ENCODE measurements at regions not wholly inside any gene's neighbourhood (a gene's known extent, or its start where the extent isn't known, plus 50 kb on each side); places are given as distances from the start of the nearest gene placed in this dataset.

- peak; percentile 47; the same call in 1 of the 2 replicates for TF ChIP-seq HIC2 (CRISPR knock-in tag; IDR thresholded peaks at IDR 0.05; ENCODE audit: low read depth)
- TF ChIP-seq ZNF589 (CRISPR knock-in tag; conservative IDR thresholded peaks at IDR 0.05), result no peak
- TF ChIP-seq ZNF275 (CRISPR knock-in tag; IDR thresholded peaks at IDR 0.05; ENCODE audit: borderline replicate concordance), result no peak
- no peak for TF ChIP-seq KDM4B (CRISPR knock-in tag; IDR thresholded peaks at IDR 0.05)
- no peak for TF ChIP-seq MTA1 (CRISPR knock-in tag; IDR thresholded peaks at IDR 0.05; ENCODE audit: borderline replicate concordance)
- no peak for TF ChIP-seq TERF1 (CRISPR knock-in tag; IDR thresholded peaks at IDR 0.05)
- no peak for TF ChIP-seq ZNF317 (CRISPR knock-in tag; IDR thresholded peaks at IDR 0.05)
- TF ChIP-seq RARA (CRISPR knock-in tag; IDR thresholded peaks at IDR 0.05), result peak; percentile 45; the same call in 1 of the 2 replicates
- TF ChIP-seq NR2C2 (CRISPR knock-in tag; IDR thresholded peaks at IDR 0.05; ENCODE audit: borderline replicate concordance), result no peak
- no peak for TF ChIP-seq CHD4 (IDR thresholded peaks at IDR 0.05; ENCODE audit: borderline replicate concordance, low read length)
- peak; percentile 67 for TF ChIP-seq SAP130 (CRISPR knock-in tag; IDR thresholded peaks at IDR 0.05; ENCODE audit: low read depth)
- TF ChIP-seq LRRFIP1 (CRISPR knock-in tag; conservative IDR thresholded peaks at IDR 0.05), result no peak
- no peak for TF ChIP-seq SMAD9 (CRISPR knock-in tag; IDR thresholded peaks at IDR 0.05)
- TF ChIP-seq ZFP1 (CRISPR knock-in tag; IDR thresholded peaks at IDR 0.05), result no peak
- peak; percentile 33 for TF ChIP-seq ZNF687 (CRISPR knock-in tag; IDR thresholded peaks at IDR 0.05)
- TF ChIP-seq ZNF274 (CRISPR knock-in tag; IDR thresholded peaks at IDR 0.05), result no peak
- TF ChIP-seq ZNF749 (CRISPR knock-in tag; IDR thresholded peaks at IDR 0.05; ENCODE audit: borderline replicate concordance), result no peak
- peak; percentile 64; the same call in 1 of the 3 replicates for TF ChIP-seq MXI1 (IDR thresholded peaks at IDR 0.05; ENCODE audit: borderline replicate concordance, low read depth, low read length)
These were observed 240.3 kb upstream of the GSE1 start (continued) for GRCh38 chr16:85372627-85373372.
